SU-DHL-6 (cell line): ENCODE measurements at regions not wholly inside any gene's neighbourhood (a gene's known extent, or its start where the extent isn't known, plus 50 kb on each side); places are given as distances from the start of the nearest gene placed in this dataset.
A peak's percentile ranks its signal among the peaks of the same experiment; 100 is the strongest.

Source experiments
- H2AFZ ChIP-seq: fragments of 200-600 bp; sonication (generic); 2 replicates; pipeline ENCODE4 v1.6.1; 2014; ENCODE audit warnings: low read depth, mild to moderate bottlenecking, moderate library complexity, mixed read lengths, antibody characterized with exemption, low read length; ENCODE audit not compliant: severe bottlenecking
- H3F3A ChIP-seq: fragments of 200-600 bp; shearing (Covaris generic); 2 replicates; pipeline ENCODE4 v1.6.0; 2016; ENCODE audit warnings: antibody characterized with exemption, mild to moderate bottlenecking; ENCODE audit not compliant: insufficient read depth
- H3K27ac ChIP-seq: fragments of 200-600 bp; sonication (generic); 2 replicates; pipeline ENCODE4 v1.5.1; 2016; ENCODE audit warnings: low read depth, mild to moderate bottlenecking, low read length, moderate library complexity, mixed read lengths
- H3K27me3 ChIP-seq: fragments of 200-600 bp; sonication (generic), shearing (Covaris generic); 2 replicates; pipeline ENCODE4 v1.6.0; 2014; ENCODE audit warnings: mild to moderate bottlenecking, low read length
- H3K36me3 ChIP-seq: fragments of 200-600 bp; sonication (generic); 2 replicates; pipeline ENCODE4 v1.6.1; 2014; ENCODE audit warnings: mild to moderate bottlenecking, low read length, mixed read lengths
- H3K4me2 ChIP-seq: fragments of 300-600, 200-600 bp; shearing (Covaris generic), sonication (generic); 2 replicates; pipeline ENCODE4 v1.6.0; 2014; ENCODE audit warnings: low read length, low read depth, mild to moderate bottlenecking; ENCODE audit not compliant: poor library complexity, severe bottlenecking
- H3K4me3 ChIP-seq: fragments of 200-600 bp; sonication (generic); 2 replicates; pipeline ENCODE4 v1.5.1; 2014; ENCODE audit warnings: antibody characterized with exemption, low read length, mild to moderate bottlenecking, mixed read lengths; ENCODE audit not compliant: insufficient read depth, poor library complexity, severe bottlenecking
- H3K79me2 ChIP-seq: fragments of 200-600 bp; sonication (generic); 2 replicates; pipeline ENCODE4 v1.6.1; 2014; ENCODE audit warnings: mild to moderate bottlenecking, low read length, moderate library complexity; ENCODE audit not compliant: insufficient read depth
- H3K9ac ChIP-seq: fragments of 200-600 bp; sonication (generic); 2 replicates; pipeline ENCODE4 v1.7.0; 2014; ENCODE audit warnings: mild to moderate bottlenecking, low read length
- H3K9me2 ChIP-seq: fragments of 200-600 bp; sonication (generic); replicated peaks from 2 replicates; pipeline ENCODE4 v1.6.1; 2014; ENCODE audit warnings: low read length; ENCODE audit not compliant: insufficient read depth
- H3K9me3 ChIP-seq: fragments of 200-600 bp; sonication (generic); 2 replicates; pipeline ENCODE4 v1.6.1; 2014; ENCODE audit warnings: low read length, mixed read lengths; ENCODE audit not compliant: insufficient read depth
- H4K20me1 ChIP-seq: fragments of 200-600 bp; sonication (generic); 2 replicates; pipeline ENCODE4 v1.6.1; 2014; ENCODE audit warnings: low read depth, mild to moderate bottlenecking, antibody characterized with exemption, low read length, moderate library complexity, mixed read lengths
- EZH2phosphoT487 ChIP-seq: fragments of 200-600 bp; sonication (generic), shearing (Covaris generic); conservative IDR thresholded peaks from 2 replicates; pipeline ENCODE4 v1.6.1; 2018; ENCODE audit warnings: mild to moderate bottlenecking, antibody characterized with exemption, low read length, moderate library complexity, mixed read lengths
- TF ChIP-seq, protein P1 (sequence below): fragments of 200-600 bp; sonication (generic); IDR thresholded peaks from one replicate; pipeline ENCODE4 v1.5.1; 2017; ENCODE audit warnings: antibody characterized with exemption, mild to moderate bottlenecking, low read length, moderate library complexity; ENCODE audit not compliant: insufficient read depth, poor library complexity, severe bottlenecking

DNA sequence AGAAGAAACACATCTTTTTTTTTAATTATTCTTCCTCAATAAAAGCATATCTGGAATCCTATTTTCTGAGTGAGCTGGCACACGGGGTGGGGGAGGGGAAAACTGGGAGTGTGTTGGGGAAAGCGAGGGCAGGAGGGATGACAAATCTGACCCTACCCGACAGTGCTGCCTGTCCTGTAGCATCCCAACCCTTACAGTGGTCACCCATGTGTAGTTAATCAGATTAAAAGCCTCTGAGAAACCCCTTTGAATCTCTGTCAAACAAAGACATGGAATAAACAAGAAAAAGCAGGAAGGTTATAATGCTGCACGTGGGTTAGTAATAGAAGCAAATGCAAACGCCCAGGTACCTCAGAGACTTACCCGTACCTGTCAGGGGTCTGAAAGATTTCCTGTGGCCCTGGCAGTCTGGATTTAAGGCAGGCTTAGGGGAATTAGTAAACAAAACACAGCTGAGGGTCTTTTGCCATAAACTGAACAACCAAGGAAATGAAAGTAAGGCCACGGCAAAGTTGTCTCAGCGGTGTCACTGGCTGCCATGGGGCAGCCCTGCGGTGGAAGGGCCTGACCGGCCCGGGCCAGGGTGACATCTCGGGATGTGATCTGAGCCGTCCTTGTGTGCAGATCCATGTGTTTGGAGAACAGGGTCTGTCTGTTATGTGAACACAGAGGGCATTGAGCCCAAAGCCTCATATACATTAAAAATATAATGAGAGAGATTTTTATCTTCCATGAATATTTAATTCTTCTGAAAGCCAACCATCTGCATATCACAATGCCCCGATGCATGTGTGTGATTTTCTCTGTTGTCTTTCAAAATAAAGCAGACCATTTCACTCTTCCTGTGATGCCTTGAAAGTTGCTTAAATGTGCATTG lies 308.2 kb downstream of the ZNF608 start:
- Histone ChIP-seq H2AFZ (peak overlapping the region; percentile 59), H3K27me3 (no peaks in the 10 kb centered on the region), H3F3A (0 out of 2 replicates have a peak, but pooled peaks cover 6% of the 10 kb centered on the region), H3K79me2 (no peaks in the 10 kb centered on the region), H3K4me3 (no peak overlapping the region), H4K20me1 (no peaks in the 10 kb centered on the region), H3K4me2 (peak overlapping the region; percentile 56), H3K36me3 (no peaks in the 10 kb centered on the region), H3K27ac (peak overlapping the region; percentile 76), H3K9ac (peak overlapping the region; percentile 32), H3K9me3 (peaks cover 5% of the 10 kb centered on the region; the same call in 1 of the 2 replicates), H3K9me2 (no peaks in the 10 kb centered on the region)
- no peak for TF ChIP-seq EZH2phosphoT487
- TF ChIP-seq, protein P1, sequence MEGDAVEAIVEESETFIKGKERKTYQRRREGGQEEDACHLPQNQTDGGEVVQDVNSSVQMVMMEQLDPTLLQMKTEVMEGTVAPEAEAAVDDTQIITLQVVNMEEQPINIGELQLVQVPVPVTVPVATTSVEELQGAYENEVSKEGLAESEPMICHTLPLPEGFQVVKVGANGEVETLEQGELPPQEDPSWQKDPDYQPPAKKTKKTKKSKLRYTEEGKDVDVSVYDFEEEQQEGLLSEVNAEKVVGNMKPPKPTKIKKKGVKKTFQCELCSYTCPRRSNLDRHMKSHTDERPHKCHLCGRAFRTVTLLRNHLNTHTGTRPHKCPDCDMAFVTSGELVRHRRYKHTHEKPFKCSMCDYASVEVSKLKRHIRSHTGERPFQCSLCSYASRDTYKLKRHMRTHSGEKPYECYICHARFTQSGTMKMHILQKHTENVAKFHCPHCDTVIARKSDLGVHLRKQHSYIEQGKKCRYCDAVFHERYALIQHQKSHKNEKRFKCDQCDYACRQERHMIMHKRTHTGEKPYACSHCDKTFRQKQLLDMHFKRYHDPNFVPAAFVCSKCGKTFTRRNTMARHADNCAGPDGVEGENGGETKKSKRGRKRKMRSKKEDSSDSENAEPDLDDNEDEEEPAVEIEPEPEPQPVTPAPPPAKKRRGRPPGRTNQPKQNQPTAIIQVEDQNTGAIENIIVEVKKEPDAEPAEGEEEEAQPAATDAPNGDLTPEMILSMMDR, result no peak

DNA sequence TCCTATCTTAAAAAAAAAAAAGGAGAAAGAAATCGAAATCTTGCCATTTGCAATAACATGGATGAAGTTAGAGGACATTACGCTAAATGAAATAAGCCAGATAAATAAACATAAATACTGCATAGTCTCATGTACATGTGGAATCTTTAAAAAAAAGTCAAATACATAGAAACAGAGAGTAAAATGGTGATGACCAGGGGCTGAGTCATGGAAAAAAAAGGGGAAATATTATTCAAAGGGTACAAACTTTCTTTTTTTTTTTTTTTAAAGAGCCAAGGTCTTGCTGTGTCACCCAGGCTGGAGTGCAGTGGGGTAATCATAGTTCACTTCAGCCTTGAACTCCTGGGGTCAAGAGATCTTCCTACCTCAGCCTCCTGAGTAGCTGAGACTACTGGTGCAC lies 310.1 kb downstream of the ZNF608 start:
- Histone ChIP-seq H3K9me2 (no peaks in the 10 kb centered on the region), H3K36me3 (no peaks in the 10 kb centered on the region), H3K27ac (no peak overlapping the region), H3K27me3 (no peaks in the 10 kb centered on the region), H3K79me2 (no peaks in the 10 kb centered on the region), H4K20me1 (no peaks in the 10 kb centered on the region), H3K9ac (no peak overlapping the region), H3K4me3 (no peak overlapping the region), H2AFZ (no peak overlapping the region), H3K4me2 (no peak overlapping the region), H3K9me3 (peaks cover 5% of the 10 kb centered on the region; the same call in 1 of the 2 replicates), H3F3A (0 out of 2 replicates have a peak, but pooled peaks cover 6% of the 10 kb centered on the region)
- TF ChIP-seq, protein P1, result no peak
- TF ChIP-seq EZH2phosphoT487, result no peak

DNA sequence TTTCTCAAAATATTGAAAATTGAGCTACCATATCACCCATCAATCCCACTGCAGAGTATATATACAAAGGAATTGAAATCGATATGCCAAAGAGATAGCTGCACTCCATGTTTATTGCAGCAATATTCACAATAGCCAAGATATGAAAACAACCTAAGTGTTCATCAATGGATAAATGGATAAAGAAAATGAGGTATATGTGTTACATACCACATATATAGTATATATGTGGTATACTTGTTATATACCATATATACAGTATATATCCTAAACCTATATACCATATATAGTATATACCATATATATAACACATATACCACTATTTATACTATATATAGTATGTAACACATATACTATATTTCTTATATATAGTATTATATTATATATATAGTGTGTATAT lies 313.3 kb downstream of the ZNF608 start:
- Histone ChIP-seq H3K4me2 (no peak overlapping the region), H3F3A (no peaks in the 10 kb centered on the region), H3K79me2 (no peaks in the 10 kb centered on the region), H3K27me3 (no peaks in the 10 kb centered on the region), H3K36me3 (no peaks in the 10 kb centered on the region), H3K27ac (no peak overlapping the region), H3K9ac (no peak overlapping the region), H2AFZ (no peak overlapping the region), H4K20me1 (no peaks in the 10 kb centered on the region), H3K9me2 (no peaks in the 10 kb centered on the region), H3K4me3 (no peak overlapping the region), H3K9me3 (peaks cover 5% of the 10 kb centered on the region; the same call in 1 of the 2 replicates)
- no peak for TF ChIP-seq EZH2phosphoT487

DNA sequence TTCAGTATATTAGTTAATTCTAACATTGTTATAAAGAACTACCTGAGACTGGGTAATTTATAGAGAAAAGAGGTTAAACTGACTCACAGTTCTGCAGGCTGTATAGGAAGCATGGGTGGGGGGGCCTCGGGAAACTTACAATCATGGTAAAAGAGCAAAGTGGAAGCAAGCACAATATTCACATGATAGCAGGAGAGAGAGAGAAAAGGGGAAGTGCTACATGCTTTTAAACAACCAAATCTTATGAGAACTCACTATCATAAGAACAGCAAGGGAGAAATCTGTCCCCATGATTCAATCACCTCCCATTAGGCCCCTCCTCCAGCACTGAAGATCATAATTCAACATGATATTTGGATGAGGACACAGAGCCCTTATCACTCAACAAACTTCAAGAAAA lies 324.9 kb downstream of the ZNF608 start:
- Histone ChIP-seq H3K9me2 (no peaks in the 10 kb centered on the region), H2AFZ (peak overlapping the region; percentile 76), H3K9ac (peak overlapping the region; percentile 37), H3K79me2 (no peaks in the 10 kb centered on the region), H3F3A (peaks cover 10% of the 10 kb centered on the region; the same call in 1 of the 2 replicates), H3K9me3 (peaks cover 5% of the 10 kb centered on the region; the same call in 1 of the 2 replicates), H3K27me3 (no peaks in the 10 kb centered on the region), H3K4me3 (no peak overlapping the region), H3K27ac (peak overlapping the region; percentile 66), H3K36me3 (peaks cover 5% of the 10 kb centered on the region; the same call in 1 of the 2 replicates), H3K4me2 (peak overlapping the region; percentile 48), H4K20me1 (no peaks in the 10 kb centered on the region)
- TF ChIP-seq, protein P1, result no peak
- TF ChIP-seq EZH2phosphoT487, result no peak
